Activated T-cell treated with anti-CD3 and anti-CD28 coated beads, Interleukin-2, amount 50 U/mL, for 24 hours (primary cell): ENCODE measurements at regions not wholly inside any gene's neighbourhood (a gene's known extent, or its start where the extent isn't known, plus 50 kb on each side); places are given as distances from the start of the nearest gene placed in this dataset.

Experiments
- DNase-seq: peaks from one replicate; pipeline ENCODE4 v3.0.0-alpha.2; 2020
- H3K27ac Mint-ChIP-seq: 2 replicates; pipeline ENCODE4 v1.8.0; 2020; ENCODE audit warnings: mild to moderate bottlenecking, mixed read lengths
- H3K27me3 Mint-ChIP-seq: 2 replicates; pipeline ENCODE4 v1.8.0; 2020; ENCODE audit warnings: mixed read lengths
- H3K36me3 Mint-ChIP-seq: 2 replicates; pipeline ENCODE4 v1.8.0; 2020; ENCODE audit warnings: low read depth, mixed read lengths
- H3K4me1 Mint-ChIP-seq: 2 replicates; pipeline ENCODE4 v1.8.0; 2020; ENCODE audit warnings: low read depth, mixed read lengths
- H3K4me3 Mint-ChIP-seq: 2 replicates; pipeline ENCODE4 v1.8.0; 2020; ENCODE audit warnings: mild to moderate bottlenecking, moderate library complexity, mixed read lengths
- H3K9me3 Mint-ChIP-seq: 2 replicates; pipeline ENCODE4 v1.8.0; 2020; ENCODE audit warnings: mixed read lengths

DNA sequence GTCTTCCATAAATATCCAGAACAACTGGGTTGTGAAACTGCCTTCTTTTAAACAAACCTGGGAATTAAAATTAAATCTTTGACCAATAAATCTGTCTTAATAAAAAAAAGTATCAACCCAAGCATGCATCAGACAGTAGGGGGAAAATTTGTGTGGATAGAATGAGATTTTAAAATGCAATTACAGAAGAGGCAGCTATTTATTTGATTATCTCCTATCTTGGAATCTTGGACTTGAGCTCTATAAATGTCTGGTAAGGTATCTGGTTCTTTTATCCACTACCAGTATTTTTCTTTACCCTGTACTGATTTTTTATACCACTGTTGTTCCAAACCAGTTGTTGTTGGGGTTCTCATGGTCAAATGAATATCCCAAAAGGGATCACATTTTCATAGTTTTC lies 157.6 kb upstream of the VEPH1 start:
- no peak for DNase-seq
- Mint-ChIP-seq H3K4me1 (no peaks in the 10 kb centered on the region), H3K4me3 (no peak overlapping the region), H3K27ac (no peak overlapping the region), H3K27me3 (peaks cover 8% of the 10 kb centered on the region), H3K36me3 (no peaks in the 10 kb centered on the region), H3K9me3 (no peaks in the 10 kb centered on the region)

DNA sequence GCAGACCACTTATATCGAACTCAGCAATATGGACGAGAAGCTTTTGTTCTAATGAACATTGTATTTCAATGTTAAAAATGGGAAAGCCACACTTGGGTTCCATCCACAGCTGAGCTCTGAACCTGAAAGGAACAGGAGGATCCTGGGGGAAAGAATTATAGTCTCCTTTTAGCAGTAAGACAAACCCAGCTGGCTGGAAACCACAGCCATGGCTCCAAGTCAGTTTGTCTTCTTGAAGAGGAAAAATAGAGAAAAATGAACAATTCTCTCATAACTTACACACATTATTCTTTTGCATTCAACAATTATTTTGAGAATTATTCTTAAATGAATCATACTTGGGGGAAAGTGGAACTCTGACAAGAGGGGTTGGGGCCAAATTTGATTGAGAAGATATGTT lies 149.2 kb upstream of the VEPH1 start:
- DNase-seq: no peak
- Mint-ChIP-seq H3K4me3 (no peak overlapping the region), H3K9me3 (no peaks in the 10 kb centered on the region), H3K27ac (no peak overlapping the region), H3K27me3 (no peaks in the 10 kb centered on the region), H3K4me1 (no peaks in the 10 kb centered on the region), H3K36me3 (no peaks in the 10 kb centered on the region)

- no peak overlapping the region for H3K27ac Mint-ChIP-seq
- H3K4me3 Mint-ChIP-seq: no peak overlapping the region
- H3K4me1 Mint-ChIP-seq: no peaks in the 10 kb centered on the region
- H3K27me3 Mint-ChIP-seq: no peaks in the 10 kb centered on the region
- no peak for DNase-seq
- no peaks in the 10 kb centered on the region for H3K36me3 Mint-ChIP-seq
- H3K9me3 Mint-ChIP-seq: no peaks in the 10 kb centered on the region
Observed at GRCh38 chr3:157650699-157651098, 147.5 kb upstream of the VEPH1 start.

- Mint-ChIP-seq H3K36me3 (no peaks in the 10 kb centered on the region), H3K4me1 (no peaks in the 10 kb centered on the region), H3K27ac (no peak overlapping the region), H3K9me3 (no peaks in the 10 kb centered on the region), H3K27me3 (no peaks in the 10 kb centered on the region), H3K4me3 (no peak overlapping the region)
- no peak for DNase-seq
Observed at GRCh38 chr3:157650172-157650571, 147.0 kb upstream of the VEPH1 start.

GRCh38 chr3:157649511-157649910 lies 146.3 kb upstream of the VEPH1 start:
- Mint-ChIP-seq H3K27me3 (no peaks in the 10 kb centered on the region), H3K4me3 (no peak overlapping the region), H3K9me3 (no peaks in the 10 kb centered on the region), H3K36me3 (no peaks in the 10 kb centered on the region), H3K4me1 (no peaks in the 10 kb centered on the region), H3K27ac (no peak overlapping the region)
- DNase-seq: no peak

DNA sequence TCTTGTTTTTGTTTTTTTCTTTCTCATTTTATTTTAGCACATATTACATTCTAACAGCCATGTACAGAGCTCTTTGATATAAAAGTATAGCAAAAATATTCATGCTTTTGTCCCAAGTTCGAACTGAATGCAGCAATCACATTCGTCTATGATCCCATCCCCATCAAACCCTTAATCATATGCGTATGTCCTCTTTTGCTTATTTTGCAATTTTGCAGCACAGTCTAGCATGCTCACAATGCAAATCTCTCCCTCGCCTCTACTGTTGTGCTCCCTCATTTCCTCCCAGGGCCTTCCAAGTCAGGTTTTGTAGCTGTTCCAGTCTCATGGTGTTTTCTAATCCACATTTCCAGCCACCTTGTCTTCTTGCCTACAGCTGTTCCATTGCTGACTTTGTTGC lies 144.6 kb upstream of the VEPH1 start:
- H3K4me3 Mint-ChIP-seq: no peak overlapping the region
- no peak for DNase-seq
- H3K4me1 Mint-ChIP-seq: no peaks in the 10 kb centered on the region
- H3K27me3 Mint-ChIP-seq: no peaks in the 10 kb centered on the region
- H3K36me3 Mint-ChIP-seq: no peaks in the 10 kb centered on the region
- no peak overlapping the region for H3K27ac Mint-ChIP-seq
- no peaks in the 10 kb centered on the region for H3K9me3 Mint-ChIP-seq

GRCh38 chr3:157639756-157640426 lies 136.7 kb upstream of the VEPH1 start:
- H3K27ac Mint-ChIP-seq: no peak overlapping the region
- no peaks in the 10 kb centered on the region for H3K36me3 Mint-ChIP-seq
- peaks cover 10% of the 10 kb centered on the region for H3K9me3 Mint-ChIP-seq
- no peak overlapping the region for H3K4me3 Mint-ChIP-seq
- no peak for DNase-seq
- peaks cover 1% of the 10 kb centered on the region for H3K27me3 Mint-ChIP-seq
- H3K4me1 Mint-ChIP-seq: no peaks in the 10 kb centered on the region

- peaks cover 8% of the 10 kb centered on the region for H3K27me3 Mint-ChIP-seq
- no peak overlapping the region for H3K4me3 Mint-ChIP-seq
- no peak overlapping the region for H3K27ac Mint-ChIP-seq
- peaks cover 10% of the 10 kb centered on the region for H3K9me3 Mint-ChIP-seq
- no peaks in the 10 kb centered on the region for H3K4me1 Mint-ChIP-seq
- no peak for DNase-seq
- H3K36me3 Mint-ChIP-seq: no peaks in the 10 kb centered on the region
Observed at GRCh38 chr3:157637866-157638265, 134.7 kb upstream of the VEPH1 start.

DNA sequence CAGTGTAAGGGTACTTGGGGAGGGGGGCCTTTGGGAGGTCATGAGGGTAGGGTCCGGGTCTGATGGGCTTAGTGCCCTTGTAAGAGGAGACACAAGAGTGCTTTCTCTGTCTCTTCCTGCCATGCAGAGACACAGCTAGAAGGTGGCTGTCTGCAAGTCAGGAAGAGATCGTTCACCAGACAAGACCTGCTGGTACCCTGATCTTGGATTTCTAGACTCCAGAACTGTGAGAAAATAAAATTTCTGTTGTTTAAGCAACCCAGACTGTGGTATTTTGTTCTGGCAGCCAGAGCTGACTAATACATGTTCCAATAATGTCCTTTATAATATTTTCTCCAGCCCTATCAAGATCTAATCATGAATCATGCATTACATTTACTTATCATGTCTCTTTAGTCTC lies 130.0 kb upstream of the VEPH1 start:
- DNase-seq: no peak
- Mint-ChIP-seq H3K4me1 (no peaks in the 10 kb centered on the region), H3K27ac (no peak overlapping the region)

DNA sequence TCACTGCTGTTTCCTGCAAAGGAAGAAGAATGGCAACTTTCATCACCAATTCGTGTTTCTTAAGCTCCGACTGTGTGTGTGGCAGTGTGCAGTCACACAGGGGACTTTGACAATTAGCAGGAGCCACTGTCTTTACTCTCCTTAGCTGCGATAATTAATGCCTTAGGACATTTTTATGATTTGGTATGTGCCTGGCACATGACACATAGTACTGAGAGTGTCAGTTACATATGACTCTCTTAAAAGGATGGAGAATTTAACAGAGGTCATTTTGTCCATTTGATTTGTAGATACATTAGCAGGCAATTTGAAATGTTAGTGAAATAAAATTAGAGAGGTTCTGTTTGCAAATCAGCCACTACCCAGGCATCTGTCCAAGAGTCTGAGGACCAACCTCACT lies 128.9 kb upstream of the VEPH1 start:
- no peak for DNase-seq
- peaks cover 49% of the 10 kb centered on the region for H3K27me3 Mint-ChIP-seq
- no peaks in the 10 kb centered on the region for H3K4me1 Mint-ChIP-seq
- H3K27ac Mint-ChIP-seq: no peak overlapping the region
- H3K36me3 Mint-ChIP-seq: no peaks in the 10 kb centered on the region
- H3K9me3 Mint-ChIP-seq: no peaks in the 10 kb centered on the region
- H3K4me3 Mint-ChIP-seq: no peak overlapping the region

More for the DNA sequence above, 130.0 kb upstream of the VEPH1 start:
- H3K36me3 Mint-ChIP-seq: no peaks in the 10 kb centered on the region
- peaks cover 10% of the 10 kb centered on the region for H3K9me3 Mint-ChIP-seq
- peaks cover 42% of the 10 kb centered on the region for H3K27me3 Mint-ChIP-seq
- no peak overlapping the region for H3K4me3 Mint-ChIP-seq

DNA sequence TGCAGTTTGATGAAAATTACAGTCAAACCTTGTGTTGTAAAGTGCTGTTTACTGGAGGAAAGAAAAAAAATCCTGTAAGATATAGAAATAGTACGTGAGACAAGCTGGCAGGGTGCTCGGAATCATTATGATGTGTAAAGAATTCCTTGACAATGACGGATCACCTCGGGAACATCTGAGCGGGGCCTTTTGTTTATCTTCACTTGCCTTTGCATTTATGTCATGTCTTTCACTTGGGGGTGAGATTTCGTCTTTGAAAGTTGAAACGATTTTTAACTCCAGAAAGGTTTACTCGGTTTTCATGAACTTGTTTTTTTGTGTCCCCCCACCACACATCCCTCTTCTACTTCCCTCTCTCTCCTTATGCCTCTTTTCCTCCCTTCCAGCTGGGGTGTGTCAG lies 128.3 kb upstream of the VEPH1 start:
- DNase-seq: no peak
- H3K4me1 Mint-ChIP-seq: no peaks in the 10 kb centered on the region
- no peak overlapping the region for H3K4me3 Mint-ChIP-seq
- H3K36me3 Mint-ChIP-seq: no peaks in the 10 kb centered on the region
- H3K9me3 Mint-ChIP-seq: no peaks in the 10 kb centered on the region
- H3K27me3 Mint-ChIP-seq: peaks cover 49% of the 10 kb centered on the region
- no peak overlapping the region for H3K27ac Mint-ChIP-seq

DNA sequence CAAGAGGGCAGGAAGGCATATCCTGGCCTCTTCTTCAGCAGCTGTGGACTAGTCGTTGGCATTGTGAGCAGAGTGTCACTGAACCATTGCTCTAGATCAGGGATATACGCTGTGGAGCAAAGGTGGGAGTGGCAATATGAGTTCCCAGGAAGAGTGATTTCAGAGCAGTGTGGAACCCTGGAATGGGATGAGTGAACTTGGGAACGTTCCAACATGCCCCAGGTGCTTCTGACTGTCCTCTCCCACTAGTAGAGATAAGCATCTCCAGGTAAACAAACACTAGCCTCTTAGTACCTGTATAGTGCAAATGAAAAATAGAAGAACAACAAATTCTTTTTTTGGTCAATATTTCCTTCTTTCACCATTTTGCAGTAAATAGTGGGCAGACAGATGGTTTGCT lies 123.6 kb upstream of the VEPH1 start:
- Mint-ChIP-seq H3K36me3 (no peaks in the 10 kb centered on the region), H3K9me3 (no peaks in the 10 kb centered on the region), H3K4me1 (no peaks in the 10 kb centered on the region), H3K4me3 (no peak overlapping the region), H3K27ac (no peak overlapping the region), H3K27me3 (peaks cover 46% of the 10 kb centered on the region)
- no peak for DNase-seq

GRCh38 chr3:157624801-157625200 lies 121.6 kb upstream of the VEPH1 start:
- DNase-seq: no peak
- no peaks in the 10 kb centered on the region for H3K4me1 Mint-ChIP-seq
- peaks cover 33% of the 10 kb centered on the region for H3K27me3 Mint-ChIP-seq
- no peak overlapping the region for H3K27ac Mint-ChIP-seq
- no peaks in the 10 kb centered on the region for H3K9me3 Mint-ChIP-seq
- no peak overlapping the region for H3K4me3 Mint-ChIP-seq
- H3K36me3 Mint-ChIP-seq: no peaks in the 10 kb centered on the region

- H3K4me3 Mint-ChIP-seq: no peak overlapping the region
Observed at GRCh38 chr3:157618886-157619285, 115.7 kb upstream of the VEPH1 start.

DNA sequence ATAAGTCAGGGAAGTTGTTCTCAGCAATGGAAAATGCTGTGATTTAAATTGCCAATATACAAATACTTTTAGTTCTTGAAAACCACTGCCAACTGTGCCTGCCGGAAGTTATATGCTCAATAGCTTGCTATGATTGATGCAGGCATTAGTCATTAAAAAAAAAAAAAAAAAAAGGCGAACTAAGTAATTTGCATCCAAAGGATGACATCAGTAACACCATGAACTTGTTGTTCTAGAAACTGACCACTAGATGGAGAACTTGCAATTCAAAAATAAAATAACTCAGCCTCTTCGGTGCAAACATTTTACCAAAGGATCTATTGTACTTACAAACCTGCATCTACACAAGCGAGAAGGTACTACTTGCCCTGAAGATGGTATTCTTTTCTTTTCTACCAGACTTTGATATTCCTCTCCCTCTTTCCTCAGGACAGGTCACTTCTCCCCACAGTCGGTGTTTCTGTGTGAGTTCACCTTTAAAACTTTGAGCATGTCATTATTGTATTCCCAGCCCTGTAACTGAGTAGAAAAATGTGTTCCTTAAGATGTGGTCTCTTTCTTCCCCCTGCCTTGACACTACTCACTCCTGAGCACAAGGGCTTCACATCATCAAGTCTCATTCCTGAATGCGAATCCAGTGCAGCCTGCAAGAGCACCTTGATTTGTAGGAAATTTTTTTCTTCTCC lies 115.0 kb upstream of the VEPH1 start:
- H3K4me3 Mint-ChIP-seq: no peak overlapping the region
- H3K36me3 Mint-ChIP-seq: no peaks in the 10 kb centered on the region
- peaks cover 8% of the 10 kb centered on the region for H3K4me1 Mint-ChIP-seq
- H3K27me3 Mint-ChIP-seq: peaks cover 25% of the 10 kb centered on the region
- no peaks in the 10 kb centered on the region for H3K9me3 Mint-ChIP-seq
- DNase-seq: no peak
- no peak overlapping the region for H3K27ac Mint-ChIP-seq

More at GRCh38 chr3:157618886-157619285, 115.7 kb upstream of the VEPH1 start:
- Mint-ChIP-seq H3K9me3 (no peaks in the 10 kb centered on the region), H3K27ac (no peak overlapping the region), H3K4me1 (peaks cover 8% of the 10 kb centered on the region), H3K27me3 (peaks cover 26% of the 10 kb centered on the region), H3K36me3 (no peaks in the 10 kb centered on the region)
- DNase-seq: no peak
